AG04450 (cell line): ENCODE measurements at regions not wholly inside any gene's neighbourhood (a gene's known extent, or its start where the extent isn't known, plus 50 kb on each side); places are given as distances from the start of the nearest gene placed in this dataset.

Experiments
- CTCF ChIA-PET: fragments of 300-600, 350-600 bp; formaldehyde crosslinking; extraction: SDS; loops from one replicate; lab custom pipeline; 2022; ENCODE audit warnings: antibody characterized with exemption, inconsistent platforms; lab: Charles Lee
- POLR2A ChIA-PET: fragments of 350-600 bp; formaldehyde crosslinking; extraction: SDS; loops from one replicate; lab custom pipeline; 2021; ENCODE audit warnings: antibody characterized with exemption, inconsistent platforms; lab: Yijun Ruan, JAX
- DNase-seq: peaks from one replicate; pipeline ENCODE4 v3.0.0-alpha.2; 2011; ENCODE audit warnings: low read depth, low spot score
- H3K27ac ChIP-seq: one replicate; pipeline ENCODE4 v1.5.1; 2012; ENCODE audit warnings: low read depth, low read length, control low read depth
- H3K27me3 ChIP-seq: one replicate; pipeline ENCODE4 v1.6.0; 2012; ENCODE audit warnings: low read length; ENCODE audit not compliant: control insufficient read depth, insufficient read depth
- H3K4me3 ChIP-seq: 2 replicates; pipeline ENCODE4 v1.5.1; 2011; ENCODE audit warnings: mild to moderate bottlenecking, low read depth, low read length, control low read depth
- H3K9me3 ChIP-seq: 2 replicates; pipeline ENCODE4 v1.5.1; 2012; ENCODE audit warnings: low read length; ENCODE audit not compliant: control insufficient read depth, insufficient read depth
- CTCF ChIP-seq: IDR thresholded peaks from 2 replicates; pipeline ENCODE4 v1.5.1; 2011; ENCODE audit warnings: low read depth, low read length, control low read depth, inconsistent platforms

- ChIA-PET POLR2A (no interaction called here), CTCF (no interaction called here)
- no peak for DNase-seq
- TF ChIP-seq CTCF: no peak
- Histone ChIP-seq H3K4me3 (no peak overlapping the region), H3K27me3 (no peaks in the 10 kb centered on the region), H3K9me3 (no peaks in the 10 kb centered on the region), H3K27ac (no peak overlapping the region)
These were observed 2324.7 kb upstream of the AGA start for GRCh38 chr4:179766938-179767337.

- Histone ChIP-seq H3K27ac (no peak overlapping the region), H3K27me3 (no peaks in the 10 kb centered on the region), H3K9me3 (no peaks in the 10 kb centered on the region), H3K4me3 (no peak overlapping the region)
- ChIA-PET CTCF (no interaction called here), POLR2A (no interaction called here)
- no peak for DNase-seq
- TF ChIP-seq CTCF: no peak
These were observed 2326.8 kb upstream of the AGA start for GRCh38 chr4:179768996-179769395.

- DNase-seq: no peak
- Histone ChIP-seq H3K27me3 (no peaks in the 10 kb centered on the region), H3K4me3 (no peak overlapping the region), H3K9me3 (no peaks in the 10 kb centered on the region), H3K27ac (no peak overlapping the region)
- POLR2A ChIA-PET: no interaction called here
- CTCF ChIA-PET: no interaction called here
- TF ChIP-seq CTCF: no peak
These were observed 2355.5 kb upstream of the AGA start for GRCh38 chr4:179797738-179798137.

- Histone ChIP-seq H3K4me3 (no peak overlapping the region), H3K27ac (no peak overlapping the region), H3K27me3 (no peaks in the 10 kb centered on the region), H3K9me3 (no peaks in the 10 kb centered on the region; the same call in 1 of the 2 replicates)
- ChIA-PET CTCF (no interaction called here), POLR2A (no interaction called here)
- DNase-seq: no peak
- TF ChIP-seq CTCF: no peak
These were observed 2361.6 kb upstream of the AGA start for GRCh38 chr4:179803857-179804256.

GRCh38 chr4:179804440-179804839, 2362.2 kb upstream of the AGA start:
- no peaks in the 10 kb centered on the region for H3K27me3 ChIP-seq
- no peak overlapping the region for H3K27ac ChIP-seq
- no peak overlapping the region for H3K4me3 ChIP-seq
- ChIA-PET CTCF (no interaction called here), POLR2A (no interaction called here)
- no peak for DNase-seq
- no peaks in the 10 kb centered on the region; the same call in 1 of the 2 replicates for H3K9me3 ChIP-seq
- TF ChIP-seq CTCF: no peak
